Panc1 (cell line): ENCODE measurements at regions not wholly inside any gene's neighbourhood (a gene's known extent, or its start where the extent isn't known, plus 50 kb on each side); places are given as distances from the start of the nearest gene placed in this dataset.

Experiments
- ATAC-seq: fragments of 200-7000 bp; cut with Tn5 transposase; 2 replicates; pipeline ENCODE4 v1.9.1; 2020; ENCODE audit warnings: mild to moderate bottlenecking, moderate library complexity
- BruUV-seq: library from RNA; stranded (reverse); fragments of 400-500 nt; replicated peaks from 2 replicates; lab custom pipeline; 2021; lab: Mats Ljungman, UMichigan
- CTCF ChIA-PET: fragments of 300-600 bp; sonication (Branson Sonifier 250); formaldehyde crosslinking; loops from one replicate; lab custom pipeline; 2022; ENCODE audit warnings: antibody characterized with exemption; lab: Charles Lee
- POLR2A ChIA-PET: fragments of 300-600 bp; sonication (Branson Sonifier 250); formaldehyde crosslinking; loops from one replicate; lab custom pipeline; 2022; ENCODE audit warnings: antibody characterized with exemption; lab: Charles Lee
- DNase-seq: peaks from one replicate; pipeline ENCODE4 v3.0.0-alpha.2; 2010; ENCODE audit warnings: low read depth, low spot score
- H3K27ac ChIP-seq: 2 replicates; pipeline ENCODE4 v1.5.1; 2011; ENCODE audit warnings: mild to moderate bottlenecking, low read length, inconsistent platforms
- H3K27me3 ChIP-seq: fragments of 200-500 bp; sonication (Bioruptor generic); 2 replicates; pipeline ENCODE4 v1.6.0; 2014; ENCODE audit warnings: low read length, inconsistent platforms; ENCODE audit not compliant: control insufficient read depth, insufficient read depth
- H3K36me3 ChIP-seq: fragments of 200-500 bp; sonication (Bioruptor generic); 2 replicates; pipeline ENCODE4 v1.5.1; 2014; ENCODE audit warnings: inconsistent platforms, mild to moderate bottlenecking, low read length, moderate library complexity; ENCODE audit not compliant: control insufficient read depth, insufficient read depth
- H3K4me1 ChIP-seq: 2 replicates; pipeline ENCODE4 v1.5.1; 2011; ENCODE audit warnings: inconsistent platforms, mild to moderate bottlenecking, low read length, moderate library complexity; ENCODE audit not compliant: control insufficient read depth, insufficient read depth
- H3K4me3 ChIP-seq, 2 experiments: 2 replicates each; pipeline ENCODE4 v1.5.1; 2011 to 2012; ENCODE audit warnings: low read depth in 2 of 2, low read length in 2 of 2, mild to moderate bottlenecking in 2 of 2, inconsistent platforms in 1 of 2, moderate library complexity in 1 of 2
- H3K9me3 ChIP-seq: fragments of 200-500 bp; sonication (Bioruptor generic); 2 replicates; pipeline ENCODE4 v1.5.1; 2014; ENCODE audit warnings: low read depth, mild to moderate bottlenecking, inconsistent platforms, low read length, moderate library complexity; ENCODE audit not compliant: control insufficient read depth, insufficient read depth
- POLR2AphosphoS5 ChIP-seq: IDR thresholded peaks from 2 replicates; pipeline ENCODE4 v1.6.1; 2012; ENCODE audit warnings: mild to moderate bottlenecking, low read depth, low read length, moderate library complexity
- SIN3A ChIP-seq: IDR thresholded peaks from 2 replicates; pipeline ENCODE4 v1.6.1; 2012; ENCODE audit warnings: low read depth, mild to moderate bottlenecking, low read length, moderate library complexity, borderline replicate concordance; ENCODE audit not compliant: insufficient read depth
- TCF7L2 ChIP-seq: IDR thresholded peaks from 2 replicates; pipeline ENCODE4 v1.6.1; 2011; ENCODE audit warnings: mild to moderate bottlenecking, low read depth, low read length, inconsistent platforms
- in situ Hi-C: cut with HindIII; loops from 2 replicates; pipeline ENCODE4 v1.10.0; 2016; ENCODE audit warnings: low sequenced_read_pairs, low pct_unique_long_range_greater_than_20kb
- intact Hi-C: fragments of 100-400 bp; cut with micrococcal nuclease; formaldehyde crosslinking; loops from one replicate; pipeline ENCODE4 v1.10.0; 2022; ENCODE audit not compliant: unreplicated experiment
- TF ChIP-seq, protein P1 (sequence below), 2 experiments: IDR thresholded peaks; 2 replicates each; pipeline ENCODE4 v1.6.1; 2011 to 2012; ENCODE audit warnings: low read depth in 2 of 2, control low read depth in 1 of 2, low read length in 1 of 2, mild to moderate bottlenecking in 1 of 2, moderate library complexity in 1 of 2; ENCODE audit not compliant: insufficient read depth in 1 of 2
- TF ChIP-seq, protein P2 (sequence below): fragments of 450-650 bp; IDR thresholded peaks from 2 replicates; pipeline ENCODE4 v1.5.1; 2017; ENCODE audit warnings: mild to moderate bottlenecking

DNA sequence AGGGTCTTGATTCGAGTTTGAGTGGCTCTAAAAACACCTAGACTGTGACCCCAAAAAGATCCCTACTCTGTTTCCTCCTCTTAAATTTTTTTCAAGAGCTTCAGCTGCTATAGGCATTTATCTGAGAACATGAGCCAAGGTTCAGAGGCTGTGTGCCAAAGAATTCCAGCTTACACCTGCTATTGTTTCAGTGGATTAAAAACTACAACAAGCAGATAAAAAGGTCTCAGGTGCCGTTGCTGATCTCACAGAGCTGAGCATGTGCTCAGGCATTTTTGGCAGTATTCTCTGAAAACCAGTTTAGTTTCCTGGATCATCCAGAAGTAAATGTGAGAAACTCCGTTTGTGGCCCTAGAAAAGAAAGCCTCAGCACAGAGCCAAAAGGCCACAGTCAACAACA lies 349.2 kb downstream of the DEPDC1B start:
- intact Hi-C loops (no loop called here), in situ Hi-C loops (no loop called here)
- no peaks in the 10 kb centered on the region for H3K9me3 ChIP-seq
- BruUV-seq, result no TSS peak
- TF ChIP-seq POLR2AphosphoS5 (no peak), TCF7L2 (no peak)
- TF ChIP-seq, protein P1, sequence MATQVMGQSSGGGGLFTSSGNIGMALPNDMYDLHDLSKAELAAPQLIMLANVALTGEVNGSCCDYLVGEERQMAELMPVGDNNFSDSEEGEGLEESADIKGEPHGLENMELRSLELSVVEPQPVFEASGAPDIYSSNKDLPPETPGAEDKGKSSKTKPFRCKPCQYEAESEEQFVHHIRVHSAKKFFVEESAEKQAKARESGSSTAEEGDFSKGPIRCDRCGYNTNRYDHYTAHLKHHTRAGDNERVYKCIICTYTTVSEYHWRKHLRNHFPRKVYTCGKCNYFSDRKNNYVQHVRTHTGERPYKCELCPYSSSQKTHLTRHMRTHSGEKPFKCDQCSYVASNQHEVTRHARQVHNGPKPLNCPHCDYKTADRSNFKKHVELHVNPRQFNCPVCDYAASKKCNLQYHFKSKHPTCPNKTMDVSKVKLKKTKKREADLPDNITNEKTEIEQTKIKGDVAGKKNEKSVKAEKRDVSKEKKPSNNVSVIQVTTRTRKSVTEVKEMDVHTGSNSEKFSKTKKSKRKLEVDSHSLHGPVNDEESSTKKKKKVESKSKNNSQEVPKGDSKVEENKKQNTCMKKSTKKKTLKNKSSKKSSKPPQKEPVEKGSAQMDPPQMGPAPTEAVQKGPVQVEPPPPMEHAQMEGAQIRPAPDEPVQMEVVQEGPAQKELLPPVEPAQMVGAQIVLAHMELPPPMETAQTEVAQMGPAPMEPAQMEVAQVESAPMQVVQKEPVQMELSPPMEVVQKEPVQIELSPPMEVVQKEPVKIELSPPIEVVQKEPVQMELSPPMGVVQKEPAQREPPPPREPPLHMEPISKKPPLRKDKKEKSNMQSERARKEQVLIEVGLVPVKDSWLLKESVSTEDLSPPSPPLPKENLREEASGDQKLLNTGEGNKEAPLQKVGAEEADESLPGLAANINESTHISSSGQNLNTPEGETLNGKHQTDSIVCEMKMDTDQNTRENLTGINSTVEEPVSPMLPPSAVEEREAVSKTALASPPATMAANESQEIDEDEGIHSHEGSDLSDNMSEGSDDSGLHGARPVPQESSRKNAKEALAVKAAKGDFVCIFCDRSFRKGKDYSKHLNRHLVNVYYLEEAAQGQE (IDR thresholded peaks at IDR 0.05; ENCODE audit: insufficient read depth in 1 of 2, low read depth in 2 of 2, low read length in 1 of 2), result no peak
- CTCF ChIA-PET, result no interaction called here
- H3K4me3 ChIP-seq, result no peak overlapping the region
- POLR2A ChIA-PET, result no interaction called here
- no peaks in the 10 kb centered on the region for H3K4me1 ChIP-seq
- H3K36me3 ChIP-seq, result no peaks in the 10 kb centered on the region
- no peaks in the 10 kb centered on the region for H3K27me3 ChIP-seq
- no peak overlapping the region for H3K27ac ChIP-seq
- ATAC-seq, result no peak
- DNase-seq, result no peak

DNA sequence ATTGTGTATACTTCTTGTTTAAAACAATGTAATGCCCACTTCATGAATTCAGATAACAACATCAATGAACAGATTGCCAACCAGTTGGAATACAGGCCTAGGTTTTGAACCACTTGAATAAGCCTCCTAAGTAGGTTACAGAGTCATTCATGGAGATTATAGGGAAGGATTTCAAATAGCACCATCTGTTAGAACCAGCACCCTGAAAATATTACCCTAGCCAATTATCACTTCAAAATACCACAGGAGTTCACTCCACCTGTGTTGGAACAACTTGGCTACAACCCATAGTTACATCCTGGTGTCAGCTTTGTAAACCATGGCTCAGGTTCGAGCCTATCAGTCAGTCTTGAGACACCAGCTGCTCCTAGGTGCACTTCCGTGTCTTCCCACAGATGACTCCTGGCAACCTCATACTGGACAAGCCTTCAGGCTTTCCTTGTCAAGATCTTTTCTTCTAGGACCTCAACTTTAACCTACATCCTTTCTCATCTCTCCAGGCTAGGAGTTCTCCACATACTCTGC lies 350.0 kb downstream of the DEPDC1B start:
- no TSS peak for BruUV-seq
- H3K27ac ChIP-seq, result no peak overlapping the region
- ATAC-seq (no peak), DNase-seq (no peak)
- no peak overlapping the region for H3K4me3 ChIP-seq
- no peaks in the 10 kb centered on the region for H3K27me3 ChIP-seq
- CTCF ChIA-PET, result no interaction called here
- TF ChIP-seq, protein P1 (IDR thresholded peaks at IDR 0.05; ENCODE audit: insufficient read depth in 1 of 2, low read depth in 2 of 2, low read length in 1 of 2), result no peak
- TF ChIP-seq TCF7L2, result no peak
- TF ChIP-seq, protein P2, sequence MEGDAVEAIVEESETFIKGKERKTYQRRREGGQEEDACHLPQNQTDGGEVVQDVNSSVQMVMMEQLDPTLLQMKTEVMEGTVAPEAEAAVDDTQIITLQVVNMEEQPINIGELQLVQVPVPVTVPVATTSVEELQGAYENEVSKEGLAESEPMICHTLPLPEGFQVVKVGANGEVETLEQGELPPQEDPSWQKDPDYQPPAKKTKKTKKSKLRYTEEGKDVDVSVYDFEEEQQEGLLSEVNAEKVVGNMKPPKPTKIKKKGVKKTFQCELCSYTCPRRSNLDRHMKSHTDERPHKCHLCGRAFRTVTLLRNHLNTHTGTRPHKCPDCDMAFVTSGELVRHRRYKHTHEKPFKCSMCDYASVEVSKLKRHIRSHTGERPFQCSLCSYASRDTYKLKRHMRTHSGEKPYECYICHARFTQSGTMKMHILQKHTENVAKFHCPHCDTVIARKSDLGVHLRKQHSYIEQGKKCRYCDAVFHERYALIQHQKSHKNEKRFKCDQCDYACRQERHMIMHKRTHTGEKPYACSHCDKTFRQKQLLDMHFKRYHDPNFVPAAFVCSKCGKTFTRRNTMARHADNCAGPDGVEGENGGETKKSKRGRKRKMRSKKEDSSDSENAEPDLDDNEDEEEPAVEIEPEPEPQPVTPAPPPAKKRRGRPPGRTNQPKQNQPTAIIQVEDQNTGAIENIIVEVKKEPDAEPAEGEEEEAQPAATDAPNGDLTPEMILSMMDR, result no peak
- TF ChIP-seq SIN3A, result no peak
- no peak for TF ChIP-seq POLR2AphosphoS5
- no peaks in the 10 kb centered on the region for H3K36me3 ChIP-seq
- no peaks in the 10 kb centered on the region for H3K4me1 ChIP-seq
- POLR2A ChIA-PET, result no interaction called here
- in situ Hi-C loops (no loop called here), intact Hi-C loops (no loop called here)
- no peaks in the 10 kb centered on the region for H3K9me3 ChIP-seq
